ENCODE measurements at regions not wholly inside any gene's neighbourhood (a gene's known extent, or its start where the extent isn't known, plus 50 kb on each side); places are given as distances from the start of the nearest gene placed in this dataset.
A peak's percentile ranks its signal among the peaks of the same experiment; 100 is the strongest.

GRCh38 chr6:167676000-167676665 is 150.6 kb upstream of the AFDN start (continued):
- TF ChIP-seq KIAA2018 (CRISPR knock-in tag; IDR thresholded peaks at IDR 0.05; ENCODE audit: borderline replicate concordance) (peak; percentile 96), ARNT2 (CRISPR knock-in tag; IDR thresholded peaks at IDR 0.05; ENCODE audit: low read depth) (peak; percentile 96), HBP1 (CRISPR knock-in tag; IDR thresholded peaks at IDR 0.05; ENCODE audit: low read depth) (peak; percentile 96), PAXIP1 (CRISPR knock-in tag; conservative IDR thresholded peaks at IDR 0.05) (peak; percentile 100), ZNF556 (CRISPR knock-in tag; IDR thresholded peaks at IDR 0.05; ENCODE audit: borderline replicate concordance) (peak; percentile 97), ZNF879 (CRISPR knock-in tag; IDR thresholded peaks at IDR 0.05) (peak; percentile 98), PRDM4 (CRISPR knock-in tag; IDR thresholded peaks at IDR 0.05; ENCODE audit: borderline replicate concordance) (peak; percentile 86; the same call in 1 of the 2 replicates), GABPB1 (CRISPR knock-in tag; IDR thresholded peaks at IDR 0.05) (peak; percentile 74), RXRB (CRISPR knock-in tag; IDR thresholded peaks at IDR 0.05; ENCODE audit: borderline replicate concordance) (peak; percentile 100), ZNF816 (CRISPR knock-in tag; IDR thresholded peaks at IDR 0.05; ENCODE audit: borderline replicate concordance) (no peak; the same call in 1 of the 2 replicates), POLR2G (IDR thresholded peaks at IDR 0.05; ENCODE audit: low read depth, low read length) (peak; percentile 81), RFXANK (CRISPR knock-in tag; IDR thresholded peaks at IDR 0.05) (peak; percentile 90), ZNF773 (CRISPR knock-in tag; IDR thresholded peaks at IDR 0.05; ENCODE audit: borderline replicate concordance) (no peak)
